AML-193 (cell line): ENCODE measurements at regions not wholly inside any gene's neighbourhood (a gene's known extent, or its start where the extent isn't known, plus 50 kb on each side); places are given as distances from the start of the nearest gene placed in this dataset.
A peak's percentile ranks its signal among the peaks of the same experiment; 100 is the strongest.

Source experiments
- DNase-seq, 2 experiments: peaks; one replicate each; lab custom pipeline; 2025; lab: John Stamatoyannopoulos, UW

GRCh38 chr15:36469311-36469966, 110.0 kb upstream of the CDIN1 start:
- no peak for DNase-seq

- no peak for DNase-seq
These were observed 106.8 kb upstream of the CDIN1 start for GRCh38 chr15:36472672-36473071.

GRCh38 chr15:36478561-36478960, 100.9 kb upstream of the CDIN1 start:
- no peak for DNase-seq

- DNase-seq, result no peak
These were observed 100.1 kb upstream of the CDIN1 start for GRCh38 chr15:36479200-36479896.

- no peak for DNase-seq
These were observed 98.3 kb upstream of the CDIN1 start for GRCh38 chr15:36481156-36481555.

GRCh38 chr15:36483409-36483808, 96.0 kb upstream of the CDIN1 start:
- no peak for DNase-seq

- DNase-seq, result no peak
These were observed 95.2 kb upstream of the CDIN1 start for GRCh38 chr15:36484038-36484778.

- DNase-seq, result no peak
These were observed 87.5 kb upstream of the CDIN1 start for GRCh38 chr15:36491912-36492311.

GRCh38 chr15:36495456-36495991, 83.9 kb upstream of the CDIN1 start:
- no peak for DNase-seq

GRCh38 chr15:36497901-36498300, 81.5 kb upstream of the CDIN1 start:
- DNase-seq, result no peak

- no peak for DNase-seq
These were observed 81.0 kb upstream of the CDIN1 start for GRCh38 chr15:36498401-36498800.

GRCh38 chr15:36498916-36499315, 80.5 kb upstream of the CDIN1 start:
- no peak for DNase-seq

GRCh38 chr15:36499412-36500389, 79.7 kb upstream of the CDIN1 start:
- DNase-seq, result no peak

- peak; percentile 58 for DNase-seq
These were observed 78.3 kb upstream of the CDIN1 start for GRCh38 chr15:36501063-36501678.

GRCh38 chr15:36502509-36502908, 76.9 kb upstream of the CDIN1 start:
- DNase-seq, result no peak

- DNase-seq, result no peak
These were observed 72.6 kb upstream of the CDIN1 start for GRCh38 chr15:36506733-36507356.

GRCh38 chr15:36507458-36507857, 72.0 kb upstream of the CDIN1 start:
- DNase-seq, result no peak

- DNase-seq, result no peak
These were observed 67.8 kb upstream of the CDIN1 start for GRCh38 chr15:36511594-36511993.

GRCh38 chr15:36517758-36518157, 61.7 kb upstream of the CDIN1 start:
- no peak for DNase-seq

- DNase-seq, result no peak
These were observed 60.4 kb upstream of the CDIN1 start for GRCh38 chr15:36519067-36519466.

GRCh38 chr15:36525430-36525829, 54.0 kb upstream of the CDIN1 start:
- DNase-seq, result no peak
